ENCODE measurements at regions not wholly inside any gene's neighbourhood (a gene's known extent, or its start where the extent isn't known, plus 50 kb on each side); places are given as distances from the start of the nearest gene placed in this dataset.
"Not testable (repeated sequence)": the region's sequence is repeated elsewhere in the genome, so short reads cannot be mapped to it uniquely, and the experiment has no call there.

- POLR2A ChIA-PET = no interaction called here
- CTCF ChIA-PET = interaction anchor here (1.3 kb wide), 1 partner anchor 14 kb away, joined by 3 read pairs; no protein-coding TSS in a partner anchor
- TF ChIP-seq CTCF (IDR thresholded peaks at IDR 0.05; ENCODE audit: control extremely low read depth, extremely low read depth, low read depth, missing control alignments) = no peak
- DNase-seq (ENCODE audit: extremely low spot score) = no peak
Observed at GRCh38 chr1:196121181-196121580, 487.1 kb downstream of the KCNT2 start.

- no peak for TF ChIP-seq CTCF (IDR thresholded peaks at IDR 0.05; ENCODE audit: control extremely low read depth, extremely low read depth, low read depth, missing control alignments)
- ChIA-PET CTCF (no interaction called here), POLR2A (no interaction called here)
- no peak for DNase-seq (ENCODE audit: extremely low spot score)
Observed at GRCh38 chr1:196115646-196116045, 492.6 kb downstream of the KCNT2 start.

GRCh38 chr1:196114193-196114592 is 494.0 kb downstream of the KCNT2 start:
- POLR2A ChIA-PET = no interaction called here
- CTCF ChIA-PET = interaction anchor here (1.2 kb wide), 1 partner anchor 8 kb away, joined by 3 read pairs; no protein-coding TSS in a partner anchor
- TF ChIP-seq CTCF (IDR thresholded peaks at IDR 0.05; ENCODE audit: control extremely low read depth, extremely low read depth, low read depth, missing control alignments) = no peak
- no peak for DNase-seq (ENCODE audit: extremely low spot score)

GRCh38 chr1:196108990-196109389 is 499.2 kb downstream of the KCNT2 start:
- POLR2A ChIA-PET; CTCF ChIA-PET; DNase-seq (ENCODE audit: extremely low spot score): not testable (repeated sequence)

- ChIA-PET POLR2A (no interaction called here), CTCF (interaction anchor here (1.1 kb wide), 1 partner anchor 16 kb away, joined by 4 read pairs; no protein-coding TSS in a partner anchor)
- no peak for TF ChIP-seq CTCF (IDR thresholded peaks at IDR 0.05; ENCODE audit: control extremely low read depth, extremely low read depth, low read depth, missing control alignments)
- DNase-seq (ENCODE audit: extremely low spot score) = no peak
Observed at GRCh38 chr1:196105901-196106300, 502.3 kb downstream of the KCNT2 start.

- no peak for TF ChIP-seq CTCF (IDR thresholded peaks at IDR 0.05; ENCODE audit: control extremely low read depth, extremely low read depth, low read depth, missing control alignments)
- CTCF ChIA-PET = no interaction called here
- DNase-seq (ENCODE audit: extremely low spot score) = no peak
- POLR2A ChIA-PET = no interaction called here
Observed at GRCh38 chr1:196102826-196103225, 505.4 kb downstream of the KCNT2 start.

GRCh38 chr1:196098000-196098399 is 510.2 kb downstream of the KCNT2 start:
- TF ChIP-seq CTCF (IDR thresholded peaks at IDR 0.05; ENCODE audit: control extremely low read depth, extremely low read depth, low read depth, missing control alignments) = no peak
- no peak for DNase-seq (ENCODE audit: extremely low spot score)
- ChIA-PET POLR2A (no interaction called here), CTCF (interaction anchor here (1.5 kb wide), 1 partner anchor 13 kb away, joined by 3 read pairs; no protein-coding TSS in a partner anchor)

All from GM10248 (cell line).